ENCODE measurements at regions not wholly inside any gene's neighbourhood (a gene's known extent, or its start where the extent isn't known, plus 50 kb on each side); places are given as distances from the start of the nearest gene placed in this dataset.

DNA sequence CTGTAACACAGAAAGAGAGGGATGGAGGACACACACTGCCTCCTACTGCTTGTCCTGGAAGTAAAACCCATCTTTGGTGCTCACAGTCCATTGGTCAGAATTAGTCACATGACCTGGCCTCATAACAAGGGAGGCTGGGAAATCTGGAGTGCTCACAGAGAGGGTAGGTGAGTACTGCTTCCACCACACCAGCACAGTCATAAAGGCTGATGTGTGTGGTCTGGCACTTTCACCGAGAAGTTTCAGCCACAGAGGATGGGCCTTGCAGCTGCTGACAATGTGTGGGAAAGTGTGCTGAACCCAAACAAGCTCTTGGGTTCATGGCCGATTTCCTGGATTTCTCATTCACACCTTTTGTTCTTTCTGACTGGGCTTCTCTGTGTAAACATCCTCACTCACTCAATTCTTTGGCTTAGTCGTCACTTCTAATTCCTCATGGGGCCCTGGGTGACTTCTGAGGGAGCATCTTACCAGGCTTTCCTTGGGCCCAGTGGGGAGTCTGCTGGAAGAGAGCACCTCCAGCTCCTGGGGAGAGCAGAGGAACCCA is 100.7 kb downstream of the ASB7 start:
- Histone ChIP-seq H3K4me3 (no peak overlapping the region), H3K4me1 (no peaks in the 10 kb centered on the region), H3K36me3 (no peaks in the 10 kb centered on the region), H3K9me3 (no peaks in the 10 kb centered on the region), H3K27me3 (no peaks in the 10 kb centered on the region), H3K27ac (replicated peaks in 1 of 4) (no peak overlapping the region)
- intact Hi-C loops (cut with DNase I): no loop called here
- TF ChIP-seq POLR2AphosphoS5 (IDR thresholded peaks at IDR 0.05): no peak
- TF ChIP-seq EP300 (IDR thresholded peaks at IDR 0.05): no peak
- TF ChIP-seq, protein P1, sequence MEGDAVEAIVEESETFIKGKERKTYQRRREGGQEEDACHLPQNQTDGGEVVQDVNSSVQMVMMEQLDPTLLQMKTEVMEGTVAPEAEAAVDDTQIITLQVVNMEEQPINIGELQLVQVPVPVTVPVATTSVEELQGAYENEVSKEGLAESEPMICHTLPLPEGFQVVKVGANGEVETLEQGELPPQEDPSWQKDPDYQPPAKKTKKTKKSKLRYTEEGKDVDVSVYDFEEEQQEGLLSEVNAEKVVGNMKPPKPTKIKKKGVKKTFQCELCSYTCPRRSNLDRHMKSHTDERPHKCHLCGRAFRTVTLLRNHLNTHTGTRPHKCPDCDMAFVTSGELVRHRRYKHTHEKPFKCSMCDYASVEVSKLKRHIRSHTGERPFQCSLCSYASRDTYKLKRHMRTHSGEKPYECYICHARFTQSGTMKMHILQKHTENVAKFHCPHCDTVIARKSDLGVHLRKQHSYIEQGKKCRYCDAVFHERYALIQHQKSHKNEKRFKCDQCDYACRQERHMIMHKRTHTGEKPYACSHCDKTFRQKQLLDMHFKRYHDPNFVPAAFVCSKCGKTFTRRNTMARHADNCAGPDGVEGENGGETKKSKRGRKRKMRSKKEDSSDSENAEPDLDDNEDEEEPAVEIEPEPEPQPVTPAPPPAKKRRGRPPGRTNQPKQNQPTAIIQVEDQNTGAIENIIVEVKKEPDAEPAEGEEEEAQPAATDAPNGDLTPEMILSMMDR (IDR thresholded peaks at IDR 0.05): no peak
- TF ChIP-seq POLR2A (IDR thresholded peaks at IDR 0.05; ENCODE audit: low read depth): no peak
- DNase-seq (ENCODE audit: extremely low spot score): no peak
- WGBS: 39% methylated on average over 3 of the region's 3 CpGs

DNA sequence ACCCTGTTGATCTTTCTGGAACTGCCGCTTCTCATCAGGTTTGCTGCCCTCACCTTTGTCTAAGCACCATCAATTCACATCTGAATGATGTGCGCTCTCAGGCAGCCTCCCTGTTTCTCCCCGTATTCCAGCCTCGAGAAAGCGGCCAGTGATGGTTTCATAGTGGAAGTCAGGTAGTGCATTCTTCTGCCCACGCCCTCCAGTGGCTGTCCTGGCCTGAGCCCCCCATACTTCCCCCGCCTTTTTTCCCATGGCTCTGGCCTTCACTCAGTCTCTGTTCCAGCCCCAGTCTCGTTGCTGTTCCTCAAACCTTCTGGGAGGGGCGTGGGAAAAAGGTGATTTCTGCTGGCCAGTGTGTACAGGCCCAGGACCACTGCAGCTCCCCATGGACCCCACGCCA is 101.3 kb downstream of the ASB7 start:
- no peak for DNase-seq (ENCODE audit: extremely low spot score)
- TF ChIP-seq POLR2A (IDR thresholded peaks at IDR 0.05; ENCODE audit: low read depth) (no peak), POLR2AphosphoS5 (IDR thresholded peaks at IDR 0.05) (no peak), EP300 (IDR thresholded peaks at IDR 0.05) (no peak)
- TF ChIP-seq, protein P1 (IDR thresholded peaks at IDR 0.05): no peak
- WGBS: 84% methylated on average over 9 of the region's 10 CpGs
- H3K27me3 ChIP-seq: no peaks in the 10 kb centered on the region
- H3K27ac ChIP-seq (replicated peaks in 1 of 4): no peak overlapping the region
- intact Hi-C loops (cut with DNase I): no loop called here
- no peaks in the 10 kb centered on the region for H3K36me3 ChIP-seq
- H3K4me1 ChIP-seq: no peaks in the 10 kb centered on the region
- no peak overlapping the region for H3K4me3 ChIP-seq
- H3K9me3 ChIP-seq: no peaks in the 10 kb centered on the region

DNA sequence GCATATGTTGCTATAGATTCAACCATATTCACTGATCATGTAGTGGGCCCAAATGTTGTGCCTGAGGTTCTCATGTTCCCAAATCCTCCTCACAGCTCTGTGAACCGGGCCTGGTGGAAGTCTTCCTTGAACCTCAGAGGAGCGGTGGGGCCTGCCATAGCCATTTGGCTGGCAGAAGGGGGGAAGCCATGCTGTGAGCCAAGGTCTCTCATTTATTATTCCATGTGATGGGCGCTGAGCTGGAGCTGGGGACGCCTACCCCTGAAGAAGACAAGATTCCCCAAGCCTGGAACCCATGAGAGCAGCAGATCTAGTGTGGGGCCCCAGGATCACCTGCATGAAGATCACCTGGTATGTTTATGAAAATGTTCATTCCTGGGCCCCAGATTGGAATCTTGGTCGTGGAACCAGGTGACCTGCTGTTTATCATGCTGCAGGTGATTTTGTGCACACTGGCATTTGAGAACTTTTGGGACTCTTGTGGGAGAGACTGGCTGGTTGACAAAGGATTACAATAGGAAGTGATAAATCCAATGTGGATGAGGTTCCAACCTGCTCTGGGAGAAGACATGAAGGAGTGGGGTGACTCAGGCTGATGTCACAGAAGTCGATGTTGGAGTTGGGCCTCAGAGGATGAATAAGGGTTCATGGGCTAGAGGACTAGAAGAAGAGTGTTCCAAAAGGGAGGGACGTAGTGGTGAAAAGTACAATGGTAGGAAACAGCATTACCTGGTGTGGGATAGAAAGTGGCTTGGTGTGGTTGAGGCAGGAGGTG is 102.1 kb downstream of the ASB7 start:
- H3K9me3 ChIP-seq: no peaks in the 10 kb centered on the region
- 79% methylated on average over 5 of the region's 7 CpGs for WGBS
- TF ChIP-seq EP300 (IDR thresholded peaks at IDR 0.05): no peak
- TF ChIP-seq, protein P1 (IDR thresholded peaks at IDR 0.05): no peak
- no peak for TF ChIP-seq POLR2AphosphoS5 (IDR thresholded peaks at IDR 0.05)
- no peak for TF ChIP-seq POLR2A (IDR thresholded peaks at IDR 0.05; ENCODE audit: low read depth)
- DNase-seq (ENCODE audit: extremely low spot score): no peak
- no peaks in the 10 kb centered on the region for H3K27me3 ChIP-seq
- no peaks in the 10 kb centered on the region for H3K4me1 ChIP-seq
- no peak overlapping the region for H3K4me3 ChIP-seq
- intact Hi-C loops (cut with DNase I): no loop called here
- no peaks in the 10 kb centered on the region for H3K36me3 ChIP-seq
- H3K27ac ChIP-seq (replicated peaks in 1 of 4): no peak overlapping the region

DNA sequence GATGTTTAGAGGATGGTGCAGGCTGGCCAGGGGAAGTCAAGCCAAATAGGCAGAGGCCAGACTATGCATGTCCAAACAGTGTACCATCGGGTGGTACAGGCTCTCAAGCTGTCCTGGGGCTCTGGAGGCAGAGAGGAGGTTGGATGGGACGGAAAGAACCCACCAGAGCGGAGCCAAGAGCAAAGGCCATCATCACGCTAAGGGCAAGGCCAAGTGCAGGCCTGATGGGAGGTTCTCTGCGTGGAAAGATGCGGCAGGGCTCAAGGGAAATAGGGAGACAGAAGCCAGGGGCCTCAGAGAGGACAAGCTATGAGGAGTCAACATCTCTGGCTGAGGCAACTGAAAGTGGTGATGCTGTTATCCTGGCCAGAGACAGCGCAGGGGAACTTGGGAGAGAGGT is 102.7 kb downstream of the ASB7 start:
- intact Hi-C loops (cut with DNase I): no loop called here
- TF ChIP-seq POLR2AphosphoS5 (IDR thresholded peaks at IDR 0.05) (no peak), POLR2A (IDR thresholded peaks at IDR 0.05; ENCODE audit: low read depth) (no peak), EP300 (IDR thresholded peaks at IDR 0.05) (no peak)
- TF ChIP-seq, protein P1 (IDR thresholded peaks at IDR 0.05): no peak
- Histone ChIP-seq H3K4me3 (no peak overlapping the region), H3K9me3 (no peaks in the 10 kb centered on the region), H3K36me3 (no peaks in the 10 kb centered on the region), H3K4me1 (no peaks in the 10 kb centered on the region), H3K27me3 (no peaks in the 10 kb centered on the region), H3K27ac (replicated peaks in 1 of 4) (no peak overlapping the region)
- no peak for DNase-seq (ENCODE audit: extremely low spot score)
- WGBS: 88% methylated on average over 7 of the region's 7 CpGs
